K562 (cell line): ENCODE measurements at regions not wholly inside any gene's neighbourhood (a gene's known extent, or its start where the extent isn't known, plus 50 kb on each side); places are given as distances from the start of the nearest gene placed in this dataset.

ENCODE experiments used
- ATAC-seq: fragments of 200-7000 bp; cut with Tn5 transposase; 3 replicates; pipeline ENCODE4 v1.9.1; 2020; ENCODE audit warnings: moderate library complexity
- BruUV-seq: library from RNA; stranded (reverse); fragments of 400-500 nt; replicated peaks from 2 replicates; lab custom pipeline; 2021; lab: Mats Ljungman, UMichigan
- CTCF ChIA-PET: fragments of 300-600 bp; formaldehyde crosslinking; extraction: SDS; loops from one replicate; lab custom pipeline; 2021; ENCODE audit warnings: low intra/inter-chr PET ratio; lab: Yijun Ruan, JAX
- POLR2A ChIA-PET: fragments of 300-600, 350-650 bp; sonication (Branson Sonifier 250); formaldehyde crosslinking; extraction: SDS; loops from one replicate; lab custom pipeline; 2021; ENCODE audit warnings: antibody characterized with exemption, inconsistent platforms; lab: Yijun Ruan, JAX
- DNase-seq, 4 experiments: peaks; one replicate each; pipeline versions ENCODE4 v3.0.0 to v3.0.0-alpha.2; 2011 to 2018; ENCODE audit warnings: low spot score in 3 of 4, mixed read lengths in 3 of 4; ENCODE audit errors: extremely low read depth in 1 of 4
- FAIRE-seq: peaks from 2 replicates; lab custom pipeline; 2011; peaks lifted over from hg19 to GRCh38; lab: Jason Lieb, UNC
- H2AFZ ChIP-seq: 2 replicates; pipeline ENCODE4 v1.6.0; 2011; ENCODE audit warnings: low read depth, low read length, control low read depth, inconsistent platforms
- H3K27ac ChIP-seq: fragments of 200-600 bp; 3 replicates; pipeline ENCODE4 v1.8.0; 2011; ENCODE audit warnings: low read depth, mild to moderate bottlenecking, control low read depth, inconsistent platforms, low read length, moderate library complexity, mixed read lengths; ENCODE audit errors: extremely low read depth
- H3K27me3 ChIP-seq, 2 experiments: fragments of 300-600 bp in 1 of 2; 2 replicates in 1 of 2; 3 replicates in 1 of 2; pipeline versions ENCODE4 v1.6.0 to v1.8.0; 2011; ENCODE audit warnings: inconsistent platforms in 2 of 2, low read length in 2 of 2, mild to moderate bottlenecking in 1 of 2, mixed read lengths in 1 of 2, moderate library complexity in 1 of 2; ENCODE audit not compliant: control insufficient read depth in 2 of 2, insufficient read depth in 2 of 2
- H3K36me3 ChIP-seq: fragments of 300-600 bp; 3 replicates; pipeline ENCODE4 v1.8.0; 2011; ENCODE audit warnings: mild to moderate bottlenecking, low read length, inconsistent platforms; ENCODE audit not compliant: control insufficient read depth, insufficient read depth
- H3K4me1 ChIP-seq, 2 experiments: fragments of 200-600 bp in 1 of 2; replicated peaks in 1 of 2; 2 replicates in 1 of 2; 3 replicates in 1 of 2; pipeline versions ENCODE4 v1.5.1 to v1.8.0; 2011; ENCODE audit warnings: inconsistent platforms in 2 of 2, low read length in 2 of 2, mild to moderate bottlenecking in 1 of 2, mixed read lengths in 1 of 2, moderate library complexity in 1 of 2; ENCODE audit not compliant: control insufficient read depth in 2 of 2, insufficient read depth in 2 of 2
- H3K4me2 ChIP-seq: 2 replicates; pipeline ENCODE4 v1.6.1; 2011; ENCODE audit warnings: low read length, control low read depth, inconsistent platforms, mixed read lengths; ENCODE audit not compliant: insufficient read depth
- H3K4me3 ChIP-seq: fragments of 200-600 bp; sonication (generic), shearing (Covaris generic); 2 replicates; pipeline ENCODE4 v1.5.1; 2016; ENCODE audit warnings: control low read depth, inconsistent platforms
- H3K79me2 ChIP-seq: fragments of 200-600 bp; 3 replicates; pipeline ENCODE4 v1.8.0; 2011; ENCODE audit warnings: low read length, inconsistent platforms; ENCODE audit not compliant: control insufficient read depth, insufficient read depth
- H3K9ac ChIP-seq, 2 experiments: 2 replicates each; pipeline versions ENCODE4 v1.6.0 to v1.6.1; 2011; ENCODE audit warnings: low read depth in 2 of 2, low read length in 2 of 2, control low read depth in 1 of 2, inconsistent platforms in 1 of 2, mild to moderate bottlenecking in 1 of 2, mixed read lengths in 1 of 2; ENCODE audit not compliant: insufficient read depth in 1 of 2
- H3K9me1 ChIP-seq: one replicate; pipeline ENCODE4 v1.6.0; 2011; ENCODE audit warnings: inconsistent platforms, mild to moderate bottlenecking, low read length, moderate library complexity; ENCODE audit not compliant: control insufficient read depth, insufficient read depth
- H3K9me3 ChIP-seq: replicated peaks from 2 replicates; pipeline ENCODE4 v1.5.1; 2011; ENCODE audit warnings: low read depth, low read length, inconsistent platforms; ENCODE audit not compliant: control insufficient read depth, insufficient read depth
- H4K20me1 ChIP-seq: replicated peaks from 2 replicates; pipeline ENCODE4 v1.6.1; 2011; ENCODE audit warnings: low read length, inconsistent platforms, mixed read lengths; ENCODE audit not compliant: control insufficient read depth, insufficient read depth
- DNMT1 ChIP-seq: fragments of 450-650 bp; IDR thresholded peaks from 2 replicates; pipeline ENCODE4 v1.6.1; 2016; ENCODE audit warnings: antibody characterized with exemption, mild to moderate bottlenecking
- NFE2 ChIP-seq: IDR thresholded peaks from 2 replicates; pipeline ENCODE4 v1.6.1; 2014; ENCODE audit warnings: antibody characterized with exemption, low read depth
- NR4A1 ChIP-seq, 2 experiments: fragments of 250-450 bp in 1 of 2; fragments of 450-650 bp in 1 of 2; sonication (Bioruptor Pico) in 1 of 2; IDR thresholded peaks; 2 replicates each; pipeline versions ENCODE4 v1.4.0 to v1.6.1; 2016 to 2020; ENCODE audit warnings: mild to moderate bottlenecking in 2 of 2, missing compliant biosample characterization in 1 of 2, missing genetic modification characterization in 1 of 2, moderate library complexity in 1 of 2
- PCBP2 ChIP-seq: fragments of 200-400 bp; formaldehyde crosslinking; IDR thresholded peaks from 2 replicates; pipeline ENCODE4 v1.6.1; 2018; ENCODE audit warnings: low read length, low read depth, mild to moderate bottlenecking, moderate library complexity; ENCODE audit not compliant: poor library complexity, severe bottlenecking
- RAD21 ChIP-seq, 2 experiments: fragments of 250-450 bp in 1 of 2; fragments of 450-650 bp in 1 of 2; sonication (Bioruptor Pico) in 1 of 2; formaldehyde crosslinking in 1 of 2; IDR thresholded peaks in 1 of 2; conservative IDR thresholded peaks in 1 of 2; 2 replicates each; pipeline versions ENCODE4 v1.4.0 to v1.8.0; 2020 to 2022; ENCODE audit warnings: mild to moderate bottlenecking in 2 of 2, moderate library complexity in 1 of 2
- TSC22D4 ChIP-seq: fragments of 450-650 bp; IDR thresholded peaks from 2 replicates; pipeline ENCODE4 v1.6.1; 2016; ENCODE audit warnings: missing genetic modification characterization, missing biosample characterization, control low read depth
- ZNF212 ChIP-seq: fragments of 450-650 bp; formaldehyde crosslinking; IDR thresholded peaks from 2 replicates; pipeline ENCODE4 v1.4.0; 2020; ENCODE audit warnings: mild to moderate bottlenecking
- WGBS: fragments of 100-300 bp; shearing (Covaris generic); methylation state at CpG from one replicate; pipeline ENCODE4 v1.1.6; 2016; ENCODE audit warnings: low coverage, mixed read lengths; ENCODE audit not compliant: insufficient coverage; ENCODE audit errors: missing lambda C conversion rate; 5-methylcytosine and 5-hydroxymethylcytosine counted together
- in situ Hi-C: fragments of 300-500 bp; cut with MboI; formaldehyde crosslinking; loops from 4 replicates; pipeline ENCODE4 v1.15.0; 2018; ENCODE audit warnings: inconsistent platforms, mixed read lengths
- intact Hi-C: fragments of 100-400 bp; cut with micrococcal nuclease; formaldehyde crosslinking; loops from 2 replicates; pipeline ENCODE4 v1.14.2; 2022
- TF ChIP-seq, protein P1 (sequence below), 3 experiments: fragments of 200-800 bp in 1 of 3; sonication (Bioruptor generic) in 1 of 3; sonication (generic) in 1 of 3; formaldehyde crosslinking in 1 of 3; IDR thresholded peaks; 2 replicates each; pipeline versions ENCODE4 v1.6.1 to v1.8.0; 2016 to 2022; ENCODE audit warnings: mild to moderate bottlenecking in 2 of 3, missing compliant biosample characterization in 2 of 3, missing genetic modification characterization in 2 of 3, missing genetic modification reagents in 1 of 3
- TF ChIP-seq, protein P2 (sequence below): fragments of 450-650 bp; IDR thresholded peaks from 2 replicates; pipeline ENCODE4 v1.6.1; 2016; ENCODE audit warnings: mild to moderate bottlenecking
- TF ChIP-seq, protein P3 (sequence below): sonication (generic); formaldehyde crosslinking; IDR thresholded peaks from 2 replicates; pipeline ENCODE4 v1.8.0; 2022; ENCODE audit warnings: mild to moderate bottlenecking, low read depth, missing genetic modification reagents

DNA sequence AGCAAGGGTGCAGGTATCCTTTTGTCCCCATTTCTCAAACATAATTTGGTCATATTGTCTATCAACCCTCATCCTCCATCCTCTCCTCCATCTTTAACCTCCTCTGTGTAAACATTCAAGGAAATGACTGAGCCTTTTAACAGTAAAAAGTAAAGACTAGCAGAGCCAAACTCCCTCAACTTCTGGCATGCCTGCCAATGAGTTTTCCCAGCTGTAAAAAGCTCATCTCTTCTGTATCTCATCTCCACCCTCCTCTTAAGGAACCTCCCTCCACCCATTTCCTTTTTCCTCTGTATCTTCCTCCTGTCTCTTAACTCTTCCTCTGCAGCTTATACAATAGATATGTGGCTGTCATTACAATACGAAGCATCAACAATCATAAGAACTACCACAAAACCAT, 76.9 kb upstream of the PSMD7 start:
- Histone ChIP-seq H3K9me1 (no peaks in the 10 kb centered on the region), H3K4me3 (no peak overlapping the region), H4K20me1 (no peaks in the 10 kb centered on the region), H3K36me3 (no peaks in the 10 kb centered on the region), H3K9me3 (no peaks in the 10 kb centered on the region), H3K4me2 (no peak overlapping the region), H3K79me2 (no peaks in the 10 kb centered on the region)
- FAIRE-seq (no peak), DNase-seq (no peak)
- TF ChIP-seq NR4A1 (CRISPR knock-in tag; IDR thresholded peaks at IDR 0.05) = no peak
- TF ChIP-seq NR4A1 (tag; IDR thresholded peaks at IDR 0.05) = no peak
- TF ChIP-seq TSC22D4 (tag) = no peak
- TF ChIP-seq PCBP2 = no peak
- no peak for TF ChIP-seq ZNF212 (CRISPR knock-in tag)
- no peak for TF ChIP-seq DNMT1
- TF ChIP-seq, protein P1, sequence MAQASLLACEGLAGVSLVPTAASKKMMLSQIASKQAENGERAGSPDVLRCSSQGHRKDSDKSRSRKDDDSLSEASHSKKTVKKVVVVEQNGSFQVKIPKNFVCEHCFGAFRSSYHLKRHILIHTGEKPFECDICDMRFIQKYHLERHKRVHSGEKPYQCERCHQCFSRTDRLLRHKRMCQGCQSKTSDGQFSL (CRISPR knock-in tag; IDR thresholded peaks at IDR 0.05) = no peak
- TF ChIP-seq, protein P1 (tag; IDR thresholded peaks at IDR 0.05) = no peak
- TF ChIP-seq RAD21 (CRISPR knock-in tag; conservative IDR thresholded peaks at IDR 0.05 in 1 of 2, IDR thresholded peaks at IDR 0.05 in 1 of 2) = no peak
- TF ChIP-seq, protein P2, sequence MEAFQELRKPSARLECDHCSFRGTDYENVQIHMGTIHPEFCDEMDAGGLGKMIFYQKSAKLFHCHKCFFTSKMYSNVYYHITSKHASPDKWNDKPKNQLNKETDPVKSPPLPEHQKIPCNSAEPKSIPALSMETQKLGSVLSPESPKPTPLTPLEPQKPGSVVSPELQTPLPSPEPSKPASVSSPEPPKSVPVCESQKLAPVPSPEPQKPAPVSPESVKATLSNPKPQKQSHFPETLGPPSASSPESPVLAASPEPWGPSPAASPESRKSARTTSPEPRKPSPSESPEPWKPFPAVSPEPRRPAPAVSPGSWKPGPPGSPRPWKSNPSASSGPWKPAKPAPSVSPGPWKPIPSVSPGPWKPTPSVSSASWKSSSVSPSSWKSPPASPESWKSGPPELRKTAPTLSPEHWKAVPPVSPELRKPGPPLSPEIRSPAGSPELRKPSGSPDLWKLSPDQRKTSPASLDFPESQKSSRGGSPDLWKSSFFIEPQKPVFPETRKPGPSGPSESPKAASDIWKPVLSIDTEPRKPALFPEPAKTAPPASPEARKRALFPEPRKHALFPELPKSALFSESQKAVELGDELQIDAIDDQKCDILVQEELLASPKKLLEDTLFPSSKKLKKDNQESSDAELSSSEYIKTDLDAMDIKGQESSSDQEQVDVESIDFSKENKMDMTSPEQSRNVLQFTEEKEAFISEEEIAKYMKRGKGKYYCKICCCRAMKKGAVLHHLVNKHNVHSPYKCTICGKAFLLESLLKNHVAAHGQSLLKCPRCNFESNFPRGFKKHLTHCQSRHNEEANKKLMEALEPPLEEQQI = no peak
- no peak for TF ChIP-seq NFE2
- TF ChIP-seq, protein P3, sequence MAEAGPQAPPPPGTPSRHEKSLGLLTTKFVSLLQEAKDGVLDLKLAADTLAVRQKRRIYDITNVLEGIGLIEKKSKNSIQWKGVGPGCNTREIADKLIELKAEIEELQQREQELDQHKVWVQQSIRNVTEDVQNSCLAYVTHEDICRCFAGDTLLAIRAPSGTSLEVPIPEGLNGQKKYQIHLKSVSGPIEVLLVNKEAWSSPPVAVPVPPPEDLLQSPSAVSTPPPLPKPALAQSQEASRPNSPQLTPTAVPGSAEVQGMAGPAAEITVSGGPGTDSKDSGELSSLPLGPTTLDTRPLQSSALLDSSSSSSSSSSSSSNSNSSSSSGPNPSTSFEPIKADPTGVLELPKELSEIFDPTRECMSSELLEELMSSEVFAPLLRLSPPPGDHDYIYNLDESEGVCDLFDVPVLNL (CRISPR knock-in tag) = no peak
- TF ChIP-seq, all 486 proteins: peak for 0
- no peaks in the 10 kb centered on the region for H3K4me1 ChIP-seq
- BruUV-seq = no TSS peak
- intact Hi-C loops = no loop called here
- H3K27ac ChIP-seq = no peak overlapping the region
- ATAC-seq = no peak
- WGBS = 0% methylated on average over 1 of the region's 1 CpG
- no peak overlapping the region for H3K9ac ChIP-seq
- peaks cover 0 to 4% of the 10 kb centered on the region in 2 experiments; a peak in 3 of 5 replicates for H3K27me3 ChIP-seq
- ChIA-PET POLR2A (no interaction called here), CTCF (no interaction called here)
- no peak overlapping the region for H2AFZ ChIP-seq
- in situ Hi-C loops = no loop called here
